Activated CD8-positive, alpha-beta T cell treated with anti-CD3 and anti-CD28 coated beads for 36 hours (primary cell): ENCODE measurements at regions not wholly inside any gene's neighbourhood (a gene's known extent, or its start where the extent isn't known, plus 50 kb on each side); places are given as distances from the start of the nearest gene placed in this dataset.

Source experiments
- ATAC-seq: fragments of 200-7000 bp; cut with Tn5 transposase; one replicate; pipeline ENCODE4 v1.10.0; 2021; ENCODE audit warnings: mild to moderate bottlenecking, moderate library complexity
- CTCF ChIA-PET: fragments of 350-600 bp; sonication (Branson Sonifier 250); formaldehyde crosslinking; loops from one replicate; lab custom pipeline; 2021; ENCODE audit warnings: antibody characterized with exemption; lab: Charles Lee
- POLR2A ChIA-PET: fragments of 350-600 bp; sonication (Branson Sonifier 250); formaldehyde crosslinking; loops from one replicate; lab custom pipeline; 2021; ENCODE audit warnings: antibody characterized with exemption; lab: Charles Lee
- DNase-seq: peaks from one replicate; pipeline ENCODE4 v3.0.0-alpha.2; 2020
- H3K27ac Mint-ChIP-seq: one replicate; pipeline ENCODE4 v1.8.0; 2021; ENCODE audit warnings: mild to moderate bottlenecking, mixed read lengths
- H3K27me3 Mint-ChIP-seq: one replicate; pipeline ENCODE4 v1.8.0; 2021; ENCODE audit warnings: mixed read lengths
- H3K36me3 Mint-ChIP-seq: one replicate; pipeline ENCODE4 v1.8.0; 2021; ENCODE audit warnings: low read depth, mixed read lengths
- H3K4me1 Mint-ChIP-seq: one replicate; pipeline ENCODE4 v1.8.0; 2021; ENCODE audit warnings: low read depth, mixed read lengths
- H3K4me3 Mint-ChIP-seq: one replicate; pipeline ENCODE4 v1.8.0; 2021; ENCODE audit warnings: mild to moderate bottlenecking, moderate library complexity, mixed read lengths
- H3K9me3 Mint-ChIP-seq: one replicate; pipeline ENCODE4 v1.8.0; 2021; ENCODE audit warnings: mixed read lengths
- intact Hi-C: fragments of 100-400 bp; cut with micrococcal nuclease; formaldehyde crosslinking; loops from one replicate; pipeline ENCODE4 v1.10.0; 2022
- TF ChIP-seq, protein P1 (sequence below): fragments of 200-600 bp; IDR thresholded peaks from one replicate; pipeline ENCODE4 v1.8.0; 2022; ENCODE audit warnings: antibody characterized with exemption, mild to moderate bottlenecking

DNA sequence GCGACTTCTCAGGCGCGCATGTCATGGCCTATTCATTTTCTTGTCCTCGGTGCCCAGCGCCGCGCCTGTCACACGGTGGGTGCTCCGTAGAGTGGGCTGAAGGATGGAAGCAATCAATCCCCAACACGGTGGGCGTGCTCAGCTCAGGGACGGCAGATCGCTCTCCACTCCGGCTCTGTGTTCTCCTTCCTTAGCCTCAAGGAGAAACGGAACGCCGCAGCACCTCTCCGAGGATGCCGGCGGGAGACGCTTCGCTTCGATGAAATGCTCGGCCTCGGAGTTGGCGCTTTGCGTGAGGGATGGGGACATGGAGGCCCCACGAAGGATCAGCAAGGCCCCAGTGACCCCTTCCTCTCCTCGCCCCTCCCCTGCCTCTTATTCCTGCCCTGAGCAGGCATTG lies 199.5 kb downstream of the C9orf50 start:
- H3K9me3 Mint-ChIP-seq: no peaks in the 10 kb centered on the region
- no peaks in the 10 kb centered on the region for H3K36me3 Mint-ChIP-seq
- peaks cover 14% of the 10 kb centered on the region for H3K4me1 Mint-ChIP-seq
- TF ChIP-seq, protein P1, sequence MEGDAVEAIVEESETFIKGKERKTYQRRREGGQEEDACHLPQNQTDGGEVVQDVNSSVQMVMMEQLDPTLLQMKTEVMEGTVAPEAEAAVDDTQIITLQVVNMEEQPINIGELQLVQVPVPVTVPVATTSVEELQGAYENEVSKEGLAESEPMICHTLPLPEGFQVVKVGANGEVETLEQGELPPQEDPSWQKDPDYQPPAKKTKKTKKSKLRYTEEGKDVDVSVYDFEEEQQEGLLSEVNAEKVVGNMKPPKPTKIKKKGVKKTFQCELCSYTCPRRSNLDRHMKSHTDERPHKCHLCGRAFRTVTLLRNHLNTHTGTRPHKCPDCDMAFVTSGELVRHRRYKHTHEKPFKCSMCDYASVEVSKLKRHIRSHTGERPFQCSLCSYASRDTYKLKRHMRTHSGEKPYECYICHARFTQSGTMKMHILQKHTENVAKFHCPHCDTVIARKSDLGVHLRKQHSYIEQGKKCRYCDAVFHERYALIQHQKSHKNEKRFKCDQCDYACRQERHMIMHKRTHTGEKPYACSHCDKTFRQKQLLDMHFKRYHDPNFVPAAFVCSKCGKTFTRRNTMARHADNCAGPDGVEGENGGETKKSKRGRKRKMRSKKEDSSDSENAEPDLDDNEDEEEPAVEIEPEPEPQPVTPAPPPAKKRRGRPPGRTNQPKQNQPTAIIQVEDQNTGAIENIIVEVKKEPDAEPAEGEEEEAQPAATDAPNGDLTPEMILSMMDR: no peak
- H3K27me3 Mint-ChIP-seq: no peaks in the 10 kb centered on the region
- H3K4me3 Mint-ChIP-seq: no peak overlapping the region
- ChIA-PET CTCF (no interaction called here), POLR2A (no interaction called here)
- no peak for ATAC-seq
- H3K27ac Mint-ChIP-seq: no peak overlapping the region
- no peak for DNase-seq
- intact Hi-C loops: no loop called here

DNA sequence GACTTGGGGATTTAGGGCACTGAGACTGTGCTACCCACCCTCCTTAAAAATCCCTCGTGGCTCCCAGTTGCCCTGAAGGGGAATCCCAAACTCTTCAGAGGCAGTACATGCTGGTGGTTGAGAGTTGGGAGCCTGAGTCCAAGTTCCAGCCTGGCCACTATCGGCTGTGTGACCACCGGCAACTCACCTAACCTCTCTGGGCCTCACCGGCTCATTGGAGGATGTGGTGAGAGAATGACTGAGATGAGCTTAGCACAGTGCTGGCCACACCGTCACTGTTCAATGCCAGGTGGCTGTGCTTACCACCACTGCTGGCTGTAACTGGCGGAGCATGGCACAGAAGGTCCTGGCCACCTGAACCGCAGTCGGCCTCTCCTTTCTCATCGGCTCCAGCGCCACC lies 200.2 kb downstream of the C9orf50 start:
- DNase-seq (no peak), ATAC-seq (no peak)
- ChIA-PET POLR2A (interaction anchor here (0.7 to 1.1 kb wide), 2 partner anchors 58 to 74 kb away, joined by 3 read pairs; no protein-coding TSS in a partner anchor), CTCF (no interaction called here)
- TF ChIP-seq, protein P1: no peak
- no peaks in the 10 kb centered on the region for H3K36me3 Mint-ChIP-seq
- no peak overlapping the region for H3K27ac Mint-ChIP-seq
- no peaks in the 10 kb centered on the region for H3K9me3 Mint-ChIP-seq
- no peaks in the 10 kb centered on the region for H3K27me3 Mint-ChIP-seq
- intact Hi-C loops: no loop called here
- peaks cover 14% of the 10 kb centered on the region for H3K4me1 Mint-ChIP-seq
- H3K4me3 Mint-ChIP-seq: no peak overlapping the region

DNA sequence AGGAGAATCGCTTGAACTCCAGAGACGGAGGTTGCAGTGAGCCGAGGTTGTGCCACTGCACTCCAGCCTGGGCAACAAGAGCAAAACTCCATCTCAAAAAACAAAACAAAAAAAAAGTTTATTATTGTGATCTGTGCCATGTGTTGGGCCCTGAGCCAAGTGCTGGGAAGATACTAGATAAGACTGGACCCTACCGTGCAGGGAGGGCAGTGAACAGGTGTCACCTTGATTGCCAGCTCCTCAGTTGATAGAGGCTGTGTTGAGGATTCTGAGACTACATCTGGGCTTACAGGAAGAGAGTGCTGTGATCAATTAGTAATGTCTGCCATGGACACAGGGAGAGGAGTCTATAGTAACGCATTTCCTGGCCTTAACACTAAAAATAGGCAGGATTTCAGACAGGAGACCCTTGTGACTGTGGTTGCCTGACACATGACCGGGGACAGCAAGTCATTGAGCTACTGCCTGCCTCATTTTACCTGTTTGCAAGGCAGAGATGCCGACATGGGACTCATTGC lies 201.5 kb downstream of the C9orf50 start:
- POLR2A ChIA-PET: no interaction called here

DNA sequence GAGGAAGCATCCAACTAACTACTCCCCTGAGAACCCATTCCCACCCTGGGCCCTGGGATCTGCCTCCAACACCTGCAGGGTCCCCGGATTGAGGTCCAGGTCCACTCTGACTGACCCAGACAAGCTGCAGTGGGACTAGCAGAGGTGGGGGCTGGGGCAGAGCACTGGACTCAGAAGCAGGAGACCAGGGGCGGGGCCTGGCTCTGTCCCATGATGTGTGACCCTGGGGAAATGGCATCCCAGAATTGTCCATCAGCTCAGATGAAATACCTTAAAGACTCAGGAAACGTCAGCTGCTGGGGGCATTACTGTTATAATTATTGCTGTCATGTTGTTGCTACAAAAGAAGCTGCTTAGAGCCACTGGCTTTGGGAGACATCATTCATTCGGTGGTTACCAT lies 202.4 kb downstream of the C9orf50 start:
- Mint-ChIP-seq H3K4me1 (peaks cover 18% of the 10 kb centered on the region), H3K36me3 (no peaks in the 10 kb centered on the region), H3K4me3 (no peak overlapping the region), H3K9me3 (no peaks in the 10 kb centered on the region), H3K27ac (no peak overlapping the region), H3K27me3 (no peaks in the 10 kb centered on the region)
- TF ChIP-seq, protein P1: no peak
- intact Hi-C loops: no loop called here
- POLR2A ChIA-PET: no interaction called here
- ATAC-seq: no peak
- CTCF ChIA-PET: no interaction called here
- no peak for DNase-seq

More for the DNA sequence above, 201.5 kb downstream of the C9orf50 start:
- Mint-ChIP-seq H3K4me3 (no peak overlapping the region), H3K27ac (no peak overlapping the region), H3K27me3 (no peaks in the 10 kb centered on the region), H3K36me3 (no peaks in the 10 kb centered on the region), H3K4me1 (peaks cover 16% of the 10 kb centered on the region), H3K9me3 (no peaks in the 10 kb centered on the region)
- DNase-seq (no peak), ATAC-seq (no peak)
- intact Hi-C loops: no loop called here
- TF ChIP-seq, protein P1: no peak
- CTCF ChIA-PET: no interaction called here

DNA sequence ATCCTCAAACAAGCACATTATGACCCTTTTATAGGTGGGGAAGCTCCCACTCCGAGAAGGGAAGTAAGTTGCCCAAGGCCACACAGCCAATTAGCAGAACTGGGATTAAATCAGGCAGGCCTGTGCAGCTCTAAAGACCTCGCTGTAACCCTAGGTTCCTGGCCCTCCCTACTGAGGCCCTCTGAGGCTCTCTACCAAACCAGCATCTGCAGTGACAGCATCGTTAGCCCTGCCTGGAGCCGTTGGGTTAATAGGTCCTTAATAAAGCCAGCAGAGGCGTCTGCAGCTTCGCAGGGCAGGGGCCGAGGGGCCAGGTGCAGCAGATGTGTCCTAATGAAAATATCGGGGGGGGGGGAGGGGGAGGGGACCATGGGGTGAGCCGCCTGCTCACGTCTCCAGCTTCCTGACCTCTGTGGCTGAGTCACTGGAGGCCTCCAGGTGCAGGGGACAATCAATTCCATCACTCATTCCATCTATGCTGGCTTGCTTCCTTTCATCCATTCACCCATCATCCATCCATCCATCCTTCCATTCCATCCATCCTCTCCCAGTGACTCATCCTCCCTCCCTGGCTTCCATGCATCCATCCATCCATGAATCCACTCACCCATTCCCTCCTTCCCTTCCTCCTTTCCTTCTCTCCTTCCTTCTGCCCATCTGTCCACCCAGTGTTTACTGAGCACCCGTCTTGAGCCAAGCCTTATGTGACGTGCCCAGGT lies 203.9 kb downstream of the C9orf50 start:
- Mint-ChIP-seq H3K4me3 (no peak overlapping the region), H3K27me3 (no peaks in the 10 kb centered on the region), H3K36me3 (no peaks in the 10 kb centered on the region), H3K4me1 (peaks cover 13% of the 10 kb centered on the region), H3K27ac (peak overlapping the region; percentile 8), H3K9me3 (no peaks in the 10 kb centered on the region)
- CTCF ChIA-PET: interaction anchor here (1.4 kb wide), 1 partner anchor 274 kb away, joined by 3 read pairs; no protein-coding TSS in a partner anchor
- TF ChIP-seq, protein P1: no peak
- intact Hi-C loops: no loop called here
- no peak for ATAC-seq
- POLR2A ChIA-PET: no interaction called here
- no peak for DNase-seq
